GM12878 (cell line): ENCODE measurements at regions not wholly inside any gene's neighbourhood (a gene's known extent, or its start where the extent isn't known, plus 50 kb on each side); places are given as distances from the start of the nearest gene placed in this dataset.

ENCODE experiments used
- ATAC-seq: fragments of 200-7000 bp; cut with Tn5 transposase; 3 replicates; pipeline ENCODE4 v1.9.1; 2020; ENCODE audit warnings: mild to moderate bottlenecking, moderate library complexity
- BruUV-seq: library from RNA; stranded (reverse); fragments of 400-500 nt; replicated peaks from 2 replicates; lab custom pipeline; 2021; lab: Mats Ljungman, UMichigan
- CTCF ChIA-PET: fragments of 300-600 bp; sonication (Branson Sonifier 250); formaldehyde crosslinking; extraction: SDS; loops from one replicate; lab custom pipeline; 2021; ENCODE audit warnings: inconsistent platforms; lab: Yijun Ruan, JAX
- POLR2A ChIA-PET: fragments of 350-600 bp; formaldehyde crosslinking; extraction: SDS; loops from one replicate; lab custom pipeline; 2021; ENCODE audit warnings: inconsistent platforms; lab: Charles Lee
- RAD21 ChIA-PET: fragments of 300-600 bp; sonication (Branson Sonifier 250); formaldehyde crosslinking; loops from one replicate; lab custom pipeline; 2023; ENCODE audit warnings: antibody characterized with exemption; ENCODE audit not compliant: unreplicated experiment; lab: Charles Lee
- SMC1A ChIA-PET: fragments of 300-600 bp; sonication (Branson Sonifier 250); formaldehyde crosslinking; loops from one replicate; lab custom pipeline; 2023; ENCODE audit not compliant: unreplicated experiment, uncharacterized antibody; lab: Charles Lee
- DNase-seq: peaks from one replicate; pipeline ENCODE4 v3.0.0-alpha.2; 2011; ENCODE audit warnings: low read depth, low spot score
- FAIRE-seq: peaks from 3 replicates; lab custom pipeline; 2011; peaks lifted over from hg19 to GRCh38; lab: Jason Lieb, UNC
- H2AFZ ChIP-seq: 2 replicates; pipeline ENCODE4 v1.6.0; 2011; ENCODE audit warnings: low read depth, low read length, control low read depth; ENCODE audit not compliant: control insufficient read depth
- H3K27ac ChIP-seq: 2 replicates; pipeline ENCODE4 v1.5.1; 2011; ENCODE audit warnings: control low read depth; ENCODE audit not compliant: control insufficient read depth, insufficient read depth
- H3K27me3 ChIP-seq, 2 experiments: replicated peaks in 1 of 2; 2 replicates each; pipeline versions ENCODE4 v1.6.0 to v1.6.1; 2011; ENCODE audit warnings: low read length in 1 of 2; ENCODE audit not compliant: control insufficient read depth in 2 of 2, insufficient read depth in 2 of 2
- H3K36me3 ChIP-seq, 2 experiments: 2 replicates each; pipeline ENCODE4 v1.5.1; 2011; ENCODE audit warnings: low read length in 1 of 2; ENCODE audit not compliant: control insufficient read depth in 2 of 2, insufficient read depth in 2 of 2
- H3K4me1 ChIP-seq: 2 replicates; pipeline ENCODE4 v1.6.1; 2011; ENCODE audit warnings: mild to moderate bottlenecking, low read length, moderate library complexity, mixed read lengths; ENCODE audit not compliant: control insufficient read depth, insufficient read depth
- H3K4me2 ChIP-seq: 2 replicates; pipeline ENCODE4 v1.6.0; 2011; ENCODE audit warnings: control low read depth; ENCODE audit not compliant: control insufficient read depth, insufficient read depth
- H3K4me3 ChIP-seq: fragments of 200-600 bp; sonication (generic); 2 replicates; pipeline ENCODE4 v1.5.1; 2016
- H3K79me2 ChIP-seq: 2 replicates; pipeline ENCODE4 v1.6.0; 2011; ENCODE audit warnings: low read length; ENCODE audit not compliant: control insufficient read depth, insufficient read depth
- H3K9ac ChIP-seq: 2 replicates; pipeline ENCODE4 v1.8.0; 2011; ENCODE audit warnings: low read length, control low read depth, mixed read lengths; ENCODE audit not compliant: control insufficient read depth, insufficient read depth
- H3K9me3 ChIP-seq: replicated peaks from 3 replicates; pipeline ENCODE4 v1.5.1; 2011; ENCODE audit warnings: mild to moderate bottlenecking, low read length; ENCODE audit not compliant: control insufficient read depth, insufficient read depth
- H4K20me1 ChIP-seq: 2 replicates; pipeline ENCODE4 v1.6.0; 2011; ENCODE audit not compliant: control insufficient read depth, insufficient read depth
- ASH2L ChIP-seq: fragments of 300-600, 200-600 bp; sonication (generic); IDR thresholded peaks from 2 replicates; pipeline ENCODE4 v1.6.1; 2017; ENCODE audit warnings: low read depth, mild to moderate bottlenecking, borderline replicate concordance
- BCLAF1 ChIP-seq: fragments of 450-650 bp; IDR thresholded peaks from 2 replicates; pipeline ENCODE4 v1.6.1; 2017; ENCODE audit warnings: antibody characterized with exemption, mild to moderate bottlenecking, moderate library complexity
- CBX5 ChIP-seq: sonication (generic); IDR thresholded peaks from 2 replicates; pipeline ENCODE4 v1.6.1; 2016; ENCODE audit warnings: low read depth, moderate library complexity, mild to moderate bottlenecking, inconsistent platforms
- EGR1 ChIP-seq, 2 experiments: IDR thresholded peaks; 1 replicate in 1 of 2; 2 replicates in 1 of 2; pipeline ENCODE4 v1.6.1; 2011 to 2012; ENCODE audit warnings: low read depth in 2 of 2, low read length in 2 of 2, borderline replicate concordance in 1 of 2, mild to moderate bottlenecking in 1 of 2, moderate library complexity in 1 of 2
- JUND ChIP-seq: IDR thresholded peaks from 2 replicates; pipeline ENCODE4 v1.6.1; 2012; ENCODE audit warnings: low read depth, mild to moderate bottlenecking, low read length, improper control_type of control experiment, moderate library complexity
- MXI1 ChIP-seq: fragments of 150-350 bp; IDR thresholded peaks from 2 replicates; pipeline ENCODE4 v1.6.1; 2011; ENCODE audit warnings: low read depth, mild to moderate bottlenecking, inconsistent platforms, low read length, improper control_type of control experiment
- NBN ChIP-seq: fragments of 450-650 bp; IDR thresholded peaks from 2 replicates; pipeline ENCODE4 v1.6.1; 2016
- NR2C1 ChIP-seq: fragments of 450-650 bp; IDR thresholded peaks from 2 replicates; pipeline ENCODE4 v1.6.1; 2017; ENCODE audit warnings: antibody characterized with exemption, mild to moderate bottlenecking, moderate library complexity
- REST ChIP-seq: IDR thresholded peaks from 2 replicates; pipeline ENCODE4 v1.6.1; 2012; ENCODE audit warnings: mild to moderate bottlenecking, low read depth, low read length
- RFX5 ChIP-seq: IDR thresholded peaks from 2 replicates; pipeline ENCODE4 v1.6.1; 2011; ENCODE audit warnings: low read depth, low read length, improper control_type of control experiment
- SRF ChIP-seq, 2 experiments: IDR thresholded peaks; 2 replicates each; pipeline ENCODE4 v1.6.1; 2011; ENCODE audit warnings: low read depth in 2 of 2, low read length in 2 of 2, mild to moderate bottlenecking in 1 of 2, moderate library complexity in 1 of 2
- STAT1 ChIP-seq: fragments of 450-650 bp; conservative IDR thresholded peaks from 2 replicates; pipeline ENCODE4 v1.6.1; 2014; ENCODE audit warnings: antibody characterized with exemption, mild to moderate bottlenecking
- WGBS: methylation state at CpG from one replicate; pipeline ENCODE4 v1.1.6; 2016; ENCODE audit warnings: low lambda C conversion rate; ENCODE audit not compliant: insufficient replicate concordance, insufficient coverage; ENCODE audit errors: missing lambda C conversion rate; 5-methylcytosine and 5-hydroxymethylcytosine counted together
- in situ Hi-C: fragments of 300-500 bp; cut with MboI; formaldehyde crosslinking; loops from 9 replicates; pipeline ENCODE4 v1.14.3; 2018; ENCODE audit warnings: mixed read lengths
- intact Hi-C: fragments of 100-400 bp; cut with micrococcal nuclease; formaldehyde crosslinking; loops from one replicate; pipeline ENCODE4 v1.14.2; 2022; ENCODE audit not compliant: unreplicated experiment
- TF ChIP-seq, protein P1 (sequence below): fragments of 150-350 bp; IDR thresholded peaks from 2 replicates; pipeline ENCODE4 v1.6.1; 2014; ENCODE audit warnings: mild to moderate bottlenecking, low read depth, low read length

DNA sequence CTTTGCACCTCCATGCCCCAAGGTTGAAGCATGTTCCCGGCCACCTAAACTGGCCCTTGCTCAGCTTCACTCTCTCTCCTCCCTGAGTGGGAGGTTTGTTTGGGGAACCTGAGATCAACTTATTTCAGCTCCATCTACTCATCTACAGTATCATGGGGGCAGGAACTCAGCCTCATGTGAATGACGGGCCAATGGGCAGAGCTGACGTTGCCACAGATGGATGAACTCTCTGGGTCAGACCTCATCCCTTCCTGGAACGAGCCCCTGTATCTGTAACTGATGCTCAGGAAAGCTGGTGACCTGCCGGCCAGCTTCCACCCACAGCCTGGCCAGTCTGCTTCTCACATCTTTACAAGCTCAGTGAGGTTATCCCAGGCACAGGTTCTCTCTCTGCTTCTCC, 369.6 kb downstream of the IRX2 start (continued):
- TF ChIP-seq, protein P1, sequence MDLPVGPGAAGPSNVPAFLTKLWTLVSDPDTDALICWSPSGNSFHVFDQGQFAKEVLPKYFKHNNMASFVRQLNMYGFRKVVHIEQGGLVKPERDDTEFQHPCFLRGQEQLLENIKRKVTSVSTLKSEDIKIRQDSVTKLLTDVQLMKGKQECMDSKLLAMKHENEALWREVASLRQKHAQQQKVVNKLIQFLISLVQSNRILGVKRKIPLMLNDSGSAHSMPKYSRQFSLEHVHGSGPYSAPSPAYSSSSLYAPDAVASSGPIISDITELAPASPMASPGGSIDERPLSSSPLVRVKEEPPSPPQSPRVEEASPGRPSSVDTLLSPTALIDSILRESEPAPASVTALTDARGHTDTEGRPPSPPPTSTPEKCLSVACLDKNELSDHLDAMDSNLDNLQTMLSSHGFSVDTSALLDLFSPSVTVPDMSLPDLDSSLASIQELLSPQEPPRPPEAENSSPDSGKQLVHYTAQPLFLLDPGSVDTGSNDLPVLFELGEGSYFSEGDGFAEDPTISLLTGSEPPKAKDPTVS: no peak
- TF ChIP-seq JUND (no peak), NR2C1 (no peak), REST (no peak), ASH2L (no peak), NBN (no peak), SRF (IDR thresholded peaks at IDR 0.05; ENCODE audit: low read depth in 2 of 2, low read length in 2 of 2) (no peak), EGR1 (IDR thresholded peaks at IDR 0.05; ENCODE audit: borderline replicate concordance in 1 of 2, low read depth in 2 of 2, low read length in 2 of 2) (no peak)

DNA sequence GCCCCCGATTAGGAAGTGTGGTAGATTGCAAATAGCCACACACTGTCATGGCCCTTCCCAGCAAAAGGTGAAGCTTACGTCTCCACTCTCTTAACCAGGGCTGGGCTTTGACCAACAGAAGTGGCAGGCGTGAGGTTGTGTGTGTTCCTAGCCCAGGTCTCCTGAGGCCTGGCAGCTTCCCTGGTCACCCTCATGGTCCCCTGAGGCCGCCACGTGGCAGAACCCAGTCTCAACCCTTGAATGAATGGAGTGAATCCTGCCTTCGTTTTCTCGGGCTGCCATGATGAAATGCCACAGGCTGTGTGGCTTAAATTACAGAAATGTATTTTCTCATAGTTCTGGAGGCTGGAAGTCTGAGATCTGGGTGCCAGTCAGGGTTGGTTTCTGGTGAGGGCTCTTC, 370.4 kb downstream of the IRX2 start:
- TF ChIP-seq STAT1 (no peak), RFX5 (no peak), BCLAF1 (no peak), CBX5 (no peak), MXI1 (no peak)
- BruUV-seq: no TSS peak
- DNase-seq: no peak
- no peak for FAIRE-seq
- no peak overlapping the region for H3K27ac ChIP-seq
- H3K9me3 ChIP-seq: no peaks in the 10 kb centered on the region; the same call in 2 of the 3 replicates
- H3K79me2 ChIP-seq: no peaks in the 10 kb centered on the region
- H3K4me3 ChIP-seq: no peak overlapping the region
- H4K20me1 ChIP-seq: no peaks in the 10 kb centered on the region
- ChIA-PET SMC1A (no interaction called here), RAD21 (no interaction called here), CTCF (no interaction called here), POLR2A (no interaction called here)
- no peaks in the 10 kb centered on the region for H3K36me3 ChIP-seq
- in situ Hi-C loops: no loop called here
- H3K4me1 ChIP-seq: no peaks in the 10 kb centered on the region
- no peak overlapping the region for H3K4me2 ChIP-seq
- H3K27me3 ChIP-seq: no peaks in the 10 kb centered on the region
- WGBS: 21% methylated on average over 7 of the region's 7 CpGs
- H2AFZ ChIP-seq: no peak overlapping the region
- ATAC-seq: no peak
- no peak overlapping the region for H3K9ac ChIP-seq
- intact Hi-C loops: no loop called here
